Astrocyte (in vitro differentiated cells and primary cell): ENCODE measurements at regions not wholly inside any gene's neighbourhood (a gene's known extent, or its start where the extent isn't known, plus 50 kb on each side); places are given as distances from the start of the nearest gene placed in this dataset.
"Not testable (repeated sequence)": the region's sequence is repeated elsewhere in the genome, so short reads cannot be mapped to it uniquely, and the experiment has no call there.

ENCODE experiments used
- DNase-seq: peaks from one replicate; pipeline ENCODE4 v3.0.0-alpha.2; 2010; ENCODE audit warnings: low read depth
- FAIRE-seq: peaks from 2 replicates; lab custom pipeline; 2011; peaks lifted over from hg19 to GRCh38; lab: Jason Lieb, UNC
- H2AFZ ChIP-seq: 2 replicates; pipeline ENCODE4 v1.6.0; 2012; ENCODE audit warnings: low read depth, low read length, inconsistent platforms
- H3K27ac ChIP-seq: 2 replicates; pipeline ENCODE4 v1.5.1; 2011; ENCODE audit warnings: low read depth, low read length, inconsistent platforms
- H3K27me3 ChIP-seq: 2 replicates; pipeline ENCODE4 v1.6.0; 2011; ENCODE audit warnings: low read length, inconsistent platforms; ENCODE audit not compliant: insufficient read depth
- H3K36me3 ChIP-seq: 2 replicates; pipeline ENCODE4 v1.5.1; 2011; ENCODE audit warnings: low read length, inconsistent platforms; ENCODE audit not compliant: insufficient read depth
- H3K4me1 ChIP-seq: 2 replicates; pipeline ENCODE4 v1.5.1; 2011; ENCODE audit warnings: low read length, inconsistent platforms; ENCODE audit not compliant: insufficient read depth
- H3K4me2 ChIP-seq: 2 replicates; pipeline ENCODE4 v1.6.0; 2012; ENCODE audit warnings: low read length, inconsistent platforms
- H3K4me3 ChIP-seq: 2 replicates; pipeline ENCODE4 v1.5.1; 2011; ENCODE audit warnings: low read depth, mild to moderate bottlenecking, low read length, inconsistent platforms; ENCODE audit not compliant: insufficient read depth
- H3K79me2 ChIP-seq: 2 replicates; pipeline ENCODE4 v1.6.0; 2012; ENCODE audit warnings: mild to moderate bottlenecking, low read length, inconsistent platforms; ENCODE audit not compliant: insufficient read depth
- H3K9ac ChIP-seq: 2 replicates; pipeline ENCODE4 v1.6.0; 2012; ENCODE audit warnings: mild to moderate bottlenecking, low read length, inconsistent platforms
- H3K9me3 ChIP-seq: 2 replicates; pipeline ENCODE4 v1.5.1; 2012; ENCODE audit warnings: low read depth, mild to moderate bottlenecking, low read length, inconsistent platforms; ENCODE audit not compliant: insufficient read depth
- H4K20me1 ChIP-seq: 2 replicates; pipeline ENCODE4 v1.6.0; 2012; ENCODE audit warnings: low read length, inconsistent platforms; ENCODE audit not compliant: insufficient read depth
- H3K27ac Mint-ChIP-seq: one replicate; pipeline ENCODE4 v1.8.0; 2021; ENCODE audit warnings: mild to moderate bottlenecking, mixed read lengths; ENCODE audit not compliant: unreplicated experiment
- H3K27me3 Mint-ChIP-seq: one replicate; pipeline ENCODE4 v1.8.0; 2021; ENCODE audit warnings: low read depth, mixed read lengths; ENCODE audit not compliant: unreplicated experiment
- H3K36me3 Mint-ChIP-seq: one replicate; pipeline ENCODE4 v1.8.0; 2021; ENCODE audit warnings: low read depth, mixed read lengths; ENCODE audit not compliant: unreplicated experiment
- H3K4me1 Mint-ChIP-seq: one replicate; pipeline ENCODE4 v1.8.0; 2021; ENCODE audit warnings: low read depth, mixed read lengths; ENCODE audit not compliant: unreplicated experiment
- H3K4me3 Mint-ChIP-seq: one replicate; pipeline ENCODE4 v1.8.0; 2021; ENCODE audit warnings: mild to moderate bottlenecking, moderate library complexity, mixed read lengths; ENCODE audit not compliant: unreplicated experiment
- H3K9me3 Mint-ChIP-seq: one replicate; pipeline ENCODE4 v1.8.0; 2021; ENCODE audit warnings: mild to moderate bottlenecking, mixed read lengths; ENCODE audit not compliant: unreplicated experiment
- CTCF ChIP-seq: IDR thresholded peaks from 2 replicates; pipeline ENCODE4 v1.5.1; 2011; ENCODE audit warnings: low read depth, mild to moderate bottlenecking, inconsistent platforms, low read length, moderate library complexity; ENCODE audit not compliant: insufficient read depth
- EZH2 ChIP-seq: IDR thresholded peaks from 2 replicates; pipeline ENCODE4 v1.6.1; 2012; ENCODE audit warnings: mild to moderate bottlenecking, low read length, inconsistent platforms; ENCODE audit not compliant: insufficient read depth

DNA sequence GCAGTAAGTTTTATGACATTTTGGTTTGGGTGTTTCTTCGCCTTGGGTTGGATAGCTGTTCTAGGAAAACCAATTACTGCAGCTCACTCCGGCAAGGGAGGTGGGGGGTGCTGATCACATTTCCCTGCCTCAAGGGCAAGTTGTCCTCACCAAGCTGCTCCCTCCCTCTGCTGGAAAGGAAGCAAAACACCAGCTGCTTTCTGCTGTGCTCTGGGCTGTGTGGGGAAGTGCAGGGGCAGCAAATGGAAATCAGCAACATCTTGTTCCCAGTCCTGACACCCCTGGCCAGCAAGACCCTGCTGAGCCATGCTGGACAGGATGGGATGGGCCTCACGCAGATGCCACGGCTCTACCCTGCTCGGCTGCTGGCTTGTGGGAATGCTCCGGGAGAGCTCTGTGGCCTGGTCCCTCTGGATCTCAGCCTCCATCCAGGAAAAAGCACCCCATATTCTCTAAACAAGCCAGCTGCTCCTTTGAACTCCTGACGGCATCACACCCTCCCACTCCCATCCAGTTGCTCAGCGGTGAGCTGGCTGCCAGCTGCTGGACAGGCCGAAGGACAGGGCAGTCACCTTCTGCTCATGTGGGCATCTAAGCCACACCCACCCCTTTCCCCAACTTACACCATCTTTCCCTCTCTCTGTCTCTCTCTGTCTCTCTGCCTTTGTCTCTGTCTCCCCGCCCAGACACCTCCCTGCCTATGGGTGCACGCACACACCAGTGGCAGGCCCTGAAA, 52.4 kb upstream of the EIF5 start:
- H4K20me1 ChIP-seq, result no peaks in the 10 kb centered on the region
- no peaks in the 10 kb centered on the region for H3K4me1 ChIP-seq
- H3K9ac ChIP-seq, result no peak overlapping the region
- no peak overlapping the region for H3K4me3 ChIP-seq
- FAIRE-seq (no peak), DNase-seq (peak; percentile 20)
- no peak overlapping the region for H3K4me2 ChIP-seq
- H2AFZ ChIP-seq, result no peak overlapping the region
- peaks cover 34% of the 10 kb centered on the region for H3K27me3 Mint-ChIP-seq
- H3K36me3 Mint-ChIP-seq, result no peaks in the 10 kb centered on the region
- H3K27me3 ChIP-seq, result peaks cover 46% of the 10 kb centered on the region
- no peak for TF ChIP-seq EZH2
- TF ChIP-seq CTCF, result no peak
- H3K9me3 Mint-ChIP-seq, result no peaks in the 10 kb centered on the region
- no peak overlapping the region for H3K27ac ChIP-seq
- no peak overlapping the region for H3K27ac Mint-ChIP-seq
- H3K9me3 ChIP-seq, result no peaks in the 10 kb centered on the region
- no peaks in the 10 kb centered on the region for H3K36me3 ChIP-seq
- H3K79me2 ChIP-seq, result no peaks in the 10 kb centered on the region
- H3K4me3 Mint-ChIP-seq, result no peak overlapping the region
- H3K4me1 Mint-ChIP-seq, result peaks cover 7% of the 10 kb centered on the region

DNA sequence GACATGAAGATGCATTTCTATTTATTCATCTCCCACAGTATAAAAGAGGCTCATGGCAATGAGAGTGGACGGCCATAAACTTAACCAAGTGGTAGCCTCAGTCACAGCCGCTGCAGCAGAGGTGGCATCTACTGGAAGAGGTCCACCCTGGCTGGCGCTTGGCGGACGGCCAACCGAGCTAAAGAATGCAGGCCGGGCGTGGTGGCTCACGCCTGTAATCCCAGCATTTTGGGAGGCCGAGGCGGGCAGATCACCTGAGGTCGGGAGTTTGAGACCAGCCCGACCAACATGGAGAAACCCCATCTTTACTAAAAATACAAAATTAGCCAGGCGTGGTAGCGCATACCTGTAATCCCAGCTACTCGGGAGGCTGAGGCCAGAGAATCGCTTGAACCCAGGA, 51.7 kb upstream of the EIF5 start:
- not testable (repeated sequence) for H3K9me3 ChIP-seq, H3K4me3 Mint-ChIP-seq, DNase-seq, H3K4me3 ChIP-seq, H3K36me3 ChIP-seq, H3K79me2 ChIP-seq, H4K20me1 ChIP-seq, H3K4me2 ChIP-seq, H2AFZ ChIP-seq, H3K27ac ChIP-seq, H3K27ac Mint-ChIP-seq, H3K4me1 ChIP-seq, H3K4me1 Mint-ChIP-seq, H3K36me3 Mint-ChIP-seq, H3K9me3 Mint-ChIP-seq, FAIRE-seq, H3K9ac ChIP-seq
- peaks cover 36% of the 10 kb centered on the region for H3K27me3 Mint-ChIP-seq
- peaks cover 41% of the 10 kb centered on the region for H3K27me3 ChIP-seq

DNA sequence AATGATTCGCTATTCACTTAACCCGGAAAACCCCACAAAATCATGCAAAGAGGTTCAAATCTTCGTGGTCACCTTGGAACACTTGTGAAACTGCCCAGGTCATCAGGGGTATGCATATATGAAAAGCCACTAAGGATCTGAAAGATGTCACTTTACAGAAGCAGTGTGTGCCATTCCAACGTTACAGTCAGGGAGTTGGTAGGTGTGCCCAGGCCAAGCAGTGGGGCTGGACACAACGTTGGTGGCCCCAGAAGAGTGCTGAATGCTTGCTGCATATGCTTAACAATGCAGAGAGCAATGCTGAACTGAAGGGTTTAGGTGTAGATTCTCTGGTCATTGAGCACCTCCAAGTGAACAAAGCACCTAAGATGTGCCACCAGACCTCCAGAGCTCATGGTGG, 51.1 kb upstream of the EIF5 start:
- H3K4me2 ChIP-seq, result no peak overlapping the region
- peaks cover 35% of the 10 kb centered on the region for H3K27me3 ChIP-seq
- H3K27ac Mint-ChIP-seq, result no peak overlapping the region
- H3K36me3 ChIP-seq, result no peaks in the 10 kb centered on the region
- H3K4me3 ChIP-seq, result no peak overlapping the region
- no peaks in the 10 kb centered on the region for H3K9me3 Mint-ChIP-seq
- no peak for TF ChIP-seq EZH2
- TF ChIP-seq CTCF, result no peak
- H3K36me3 Mint-ChIP-seq, result no peaks in the 10 kb centered on the region
- H3K4me1 Mint-ChIP-seq, result peaks cover 7% of the 10 kb centered on the region
- H3K27ac ChIP-seq, result no peak overlapping the region
- H3K27me3 Mint-ChIP-seq, result peaks cover 38% of the 10 kb centered on the region
- no peaks in the 10 kb centered on the region for H3K79me2 ChIP-seq
- H3K4me1 ChIP-seq, result no peaks in the 10 kb centered on the region
- no peaks in the 10 kb centered on the region for H3K9me3 ChIP-seq
- FAIRE-seq (no peak), DNase-seq (no peak)
- no peak overlapping the region for H2AFZ ChIP-seq
- no peak overlapping the region for H3K9ac ChIP-seq
- no peaks in the 10 kb centered on the region for H4K20me1 ChIP-seq
- no peak overlapping the region for H3K4me3 Mint-ChIP-seq
